HG03571 (cell line): ENCODE measurements at regions not wholly inside any gene's neighbourhood (a gene's known extent, or its start where the extent isn't known, plus 50 kb on each side); places are given as distances from the start of the nearest gene placed in this dataset.
A peak's percentile ranks its signal among the peaks of the same experiment; 100 is the strongest.

ENCODE experiments used
- ATAC-seq: cut with Tn5 transposase; IDR thresholded peaks from one replicate; pipeline ENCODE4 v1.9.1; 2021; ENCODE audit not compliant: unreplicated experiment

DNA sequence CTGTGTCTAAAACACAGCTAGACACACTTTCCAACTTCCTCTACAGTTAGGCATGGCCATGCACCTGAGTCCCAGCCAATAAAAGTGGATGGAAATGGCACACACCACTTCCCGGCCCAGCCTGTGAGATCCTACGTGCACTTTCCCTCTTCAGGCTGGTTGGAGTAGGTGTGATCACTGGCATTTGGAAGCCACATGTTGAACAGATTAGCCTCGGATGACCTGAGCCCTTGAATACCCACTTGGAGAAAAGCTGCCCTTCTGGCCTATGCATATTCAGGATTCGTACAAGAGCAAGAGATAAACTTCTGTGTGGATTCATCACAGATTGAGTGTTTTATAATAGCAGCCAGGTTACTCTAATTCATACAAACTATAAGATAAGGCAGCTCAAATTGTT, 359.0 kb upstream of the SLC30A5 start:
- no peak for ATAC-seq

GRCh38 chr5:68738236-68738635, 355.6 kb upstream of the SLC30A5 start:
- no peak for ATAC-seq

- ATAC-seq: no peak
Measured at GRCh38 chr5:68738841-68739240, 355.0 kb upstream of the SLC30A5 start.

- ATAC-seq: peak; percentile 76
Measured at GRCh38 chr5:68739752-68740151, 354.1 kb upstream of the SLC30A5 start.

GRCh38 chr5:68740226-68740910, 353.4 kb upstream of the SLC30A5 start:
- peak; percentile 62 for ATAC-seq

- ATAC-seq: no peak
Measured at GRCh38 chr5:68744206-68744605, 349.6 kb upstream of the SLC30A5 start.

DNA sequence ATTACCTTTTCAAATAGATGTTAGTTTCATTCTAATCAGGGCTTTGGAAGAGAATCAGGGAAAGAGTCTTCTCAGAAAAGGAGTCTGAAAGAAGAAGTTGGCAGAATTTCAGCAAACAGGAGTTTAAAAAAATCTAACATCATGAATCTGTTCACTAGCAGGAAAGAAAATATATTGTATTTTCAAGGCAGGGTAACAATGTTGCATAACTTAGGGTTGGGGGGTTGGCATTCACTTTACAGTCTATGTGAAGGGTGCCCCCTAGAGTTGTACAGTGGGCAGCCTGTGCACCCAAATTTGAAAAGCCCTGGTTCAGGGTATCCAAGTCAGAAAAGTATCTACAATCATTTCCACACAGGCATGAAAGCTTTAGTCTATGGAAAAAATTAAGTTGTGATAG, 348.4 kb upstream of the SLC30A5 start:
- ATAC-seq: no peak

- no peak for ATAC-seq
Measured at GRCh38 chr5:68746220-68746619, 347.6 kb upstream of the SLC30A5 start.

DNA sequence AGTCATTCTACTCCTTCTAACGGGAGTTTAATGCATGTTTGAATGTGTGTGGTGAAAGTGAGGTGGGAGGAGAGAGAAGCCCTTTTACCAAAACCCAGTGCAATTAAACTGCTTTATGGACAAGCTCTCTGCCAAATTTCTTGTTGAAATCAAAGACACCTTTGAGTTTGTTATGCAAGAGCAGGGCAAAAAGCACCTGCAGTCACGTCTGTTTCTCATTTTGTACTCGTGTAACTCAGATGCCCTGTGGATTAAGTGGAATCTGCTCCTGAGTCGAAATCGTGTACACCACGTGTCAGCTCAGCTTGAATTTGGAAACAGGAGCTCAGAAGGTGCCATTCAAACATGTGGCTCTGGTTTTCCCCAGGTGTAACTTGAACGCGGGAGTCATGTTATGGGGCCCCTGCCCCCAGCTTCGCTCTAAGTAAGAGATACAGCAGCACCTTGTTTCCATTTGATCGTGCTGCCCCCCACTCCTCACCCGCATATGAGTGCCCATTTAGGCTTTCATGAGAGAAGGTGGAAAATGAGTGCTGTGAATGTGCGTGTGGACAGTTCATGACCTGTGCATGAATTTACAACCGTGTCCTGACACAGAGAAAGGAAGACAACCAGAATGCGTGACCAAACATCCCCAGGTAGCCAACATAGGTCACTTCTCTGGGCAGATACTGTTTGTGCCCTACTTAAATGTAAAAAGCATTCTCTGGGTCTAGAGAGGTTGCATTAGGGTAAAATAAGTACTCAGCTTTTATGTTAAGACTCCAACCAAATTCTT, 347.0 kb upstream of the SLC30A5 start:
- ATAC-seq: no peak

DNA sequence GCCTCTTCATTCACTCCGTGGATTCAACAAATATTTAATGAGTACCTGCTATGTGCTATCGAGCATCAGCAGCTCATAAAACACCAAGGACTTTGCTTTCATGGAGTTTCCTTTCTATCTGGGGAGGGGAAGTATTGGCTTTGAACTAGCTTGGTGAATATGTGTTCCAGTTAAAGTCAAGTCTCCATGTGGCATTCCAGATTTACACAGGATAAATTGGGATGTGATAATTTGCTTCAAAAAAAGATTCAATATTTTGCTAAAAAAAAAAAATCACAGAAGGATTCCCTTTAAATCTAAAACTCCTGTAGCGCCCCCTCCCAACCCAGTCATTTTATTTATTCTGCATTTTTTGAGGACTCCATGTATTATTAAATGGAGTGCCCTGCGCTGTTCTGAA, 346.3 kb upstream of the SLC30A5 start:
- no peak for ATAC-seq

DNA sequence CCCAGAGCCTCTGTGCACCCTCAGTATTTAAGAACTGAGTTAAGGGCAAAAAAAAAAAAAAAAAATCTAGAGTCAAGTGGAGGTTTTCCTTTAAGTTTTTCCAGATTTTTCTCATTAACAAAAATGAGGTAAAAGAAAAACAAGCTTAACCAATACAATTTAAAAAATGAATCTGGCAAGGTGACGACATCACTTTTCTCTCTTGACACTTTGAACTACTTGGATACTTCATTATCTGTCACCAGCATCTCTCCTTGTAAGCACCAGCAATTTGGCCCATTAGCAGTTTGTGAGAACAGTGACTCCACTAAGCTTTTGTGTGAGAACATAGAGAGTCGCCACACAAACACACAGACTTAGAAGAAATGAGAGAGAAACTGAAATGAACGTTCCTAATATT, 345.7 kb upstream of the SLC30A5 start:
- no peak for ATAC-seq

DNA sequence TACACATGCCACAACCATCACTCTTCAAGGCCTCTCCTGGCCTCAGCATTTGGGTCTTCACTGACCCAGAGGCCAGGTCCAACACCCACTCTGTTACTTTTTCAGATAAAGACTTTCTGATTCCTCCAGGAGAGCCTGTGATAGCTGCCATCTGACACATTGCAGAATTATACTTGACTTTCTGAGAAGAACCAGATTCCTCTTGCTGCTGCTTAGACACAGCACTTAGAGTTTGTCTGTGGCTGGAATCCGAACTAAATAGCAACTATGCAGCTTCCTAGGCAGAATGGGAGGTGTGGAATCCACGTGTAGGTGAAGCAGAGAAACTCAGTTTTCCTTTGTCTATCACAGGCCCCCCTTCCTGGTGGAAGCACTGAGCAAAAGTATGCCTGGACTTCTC, 344.7 kb upstream of the SLC30A5 start:
- no peak for ATAC-seq

- ATAC-seq: no peak
Measured at GRCh38 chr5:68749631-68750030, 344.2 kb upstream of the SLC30A5 start.

DNA sequence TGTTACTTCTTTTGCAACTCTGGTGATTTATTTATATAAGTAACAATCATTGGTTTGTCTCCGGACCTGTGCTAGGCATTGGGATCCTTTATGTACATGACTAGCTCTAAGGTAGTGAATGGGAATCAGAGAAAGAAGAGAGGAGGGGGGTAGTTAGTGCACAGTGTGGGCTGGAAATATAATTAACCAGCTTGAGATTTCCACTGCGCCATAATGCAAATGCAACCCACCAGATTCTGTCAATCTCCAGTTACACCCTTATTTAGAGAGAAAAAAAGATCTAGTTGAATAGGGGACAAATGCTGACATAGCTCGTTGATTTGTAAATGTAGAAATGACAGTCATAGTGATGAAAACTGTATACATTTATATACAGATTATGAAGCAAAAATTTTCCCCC, 342.2 kb upstream of the SLC30A5 start:
- no peak for ATAC-seq

DNA sequence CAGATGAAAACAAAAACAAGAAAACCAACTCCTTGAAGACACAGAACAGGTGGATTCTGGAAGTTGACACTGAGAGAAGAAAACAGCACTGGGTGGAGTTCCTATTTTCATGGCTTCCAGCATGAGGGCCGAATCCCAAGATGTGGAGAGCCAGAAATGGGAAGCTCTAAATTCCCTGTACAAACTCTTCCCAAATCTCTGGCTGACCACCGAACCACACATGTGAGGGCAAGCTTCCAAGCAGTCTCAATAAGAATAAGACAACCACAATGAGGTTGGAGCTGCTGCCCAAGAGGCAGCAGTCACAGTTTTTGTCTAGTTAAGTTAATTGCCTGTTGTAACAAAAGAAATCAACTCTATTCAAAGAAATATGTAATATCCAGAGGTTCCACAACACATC, 339.3 kb upstream of the SLC30A5 start:
- no peak for ATAC-seq

- ATAC-seq: no peak
Measured at GRCh38 chr5:68755293-68755692, 338.5 kb upstream of the SLC30A5 start.

- no peak for ATAC-seq
Measured at GRCh38 chr5:68757006-68757405, 336.8 kb upstream of the SLC30A5 start.

DNA sequence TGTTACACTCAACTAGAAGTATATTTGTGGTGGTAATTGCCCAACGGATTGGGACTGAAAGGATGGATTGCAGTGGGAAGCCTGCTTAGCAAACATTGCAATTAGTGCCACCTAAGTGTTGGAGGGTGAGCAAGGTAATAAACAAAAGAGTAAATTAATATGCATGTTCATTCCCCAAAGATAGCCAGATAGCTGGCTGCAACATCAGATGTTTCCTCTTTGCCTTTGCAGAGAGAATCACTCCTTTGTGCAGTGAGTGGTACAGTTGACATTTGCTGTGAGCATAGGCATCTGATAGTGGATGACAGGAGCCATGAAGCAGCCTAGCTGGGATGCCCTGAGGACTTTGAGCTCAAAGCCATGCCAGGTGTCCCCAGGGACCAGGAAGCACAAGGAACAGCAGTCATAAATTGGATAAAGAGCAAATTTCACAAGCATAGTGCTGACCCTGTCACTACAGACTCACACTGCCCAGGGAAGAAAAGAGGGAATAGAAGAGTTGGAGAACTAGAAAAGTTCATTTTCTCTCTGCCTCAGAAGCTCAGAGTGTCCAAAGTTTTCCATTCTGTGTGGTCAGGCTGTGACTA, 336.1 kb upstream of the SLC30A5 start:
- ATAC-seq: no peak

DNA sequence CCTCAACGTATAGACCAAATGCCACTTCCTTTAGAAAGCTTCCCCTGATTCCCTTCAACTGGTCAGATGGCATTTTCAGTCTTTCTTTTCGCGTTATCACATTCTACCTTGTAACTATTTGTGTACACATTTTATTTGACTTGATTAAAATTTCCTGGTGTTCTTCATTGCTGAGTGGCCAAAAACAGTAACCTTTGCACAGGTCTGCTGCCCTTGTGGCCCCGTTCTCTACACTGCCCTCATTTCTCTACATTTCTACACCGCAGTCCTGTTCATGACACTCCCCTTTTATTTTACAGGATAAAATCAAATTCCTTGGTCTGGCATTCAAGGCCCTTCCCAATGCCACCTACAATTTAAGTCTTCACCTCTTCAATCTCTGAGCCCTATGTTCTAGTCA, 334.2 kb upstream of the SLC30A5 start:
- ATAC-seq: no peak

DNA sequence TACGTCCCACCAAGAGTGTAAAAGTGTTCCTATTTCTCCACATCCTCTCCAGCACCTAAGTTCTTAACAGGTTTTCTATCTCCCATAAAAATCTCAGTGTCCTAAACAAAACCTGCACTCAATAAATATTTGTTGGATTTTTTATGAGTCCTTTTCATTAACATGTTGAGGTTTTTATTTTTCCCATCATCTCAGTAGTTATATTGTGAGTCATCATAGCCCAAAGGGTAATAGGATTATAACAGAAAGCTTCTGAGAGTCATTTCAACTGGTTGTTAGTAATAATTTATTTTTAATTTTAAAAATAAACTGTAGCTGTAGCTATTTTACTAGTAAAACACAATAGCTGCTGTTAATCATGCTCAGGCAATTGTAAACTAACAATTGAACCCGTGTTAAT, 331.6 kb upstream of the SLC30A5 start:
- no peak for ATAC-seq

- no peak for ATAC-seq
Measured at GRCh38 chr5:68766952-68767464, 326.8 kb upstream of the SLC30A5 start.

- no peak for ATAC-seq
Measured at GRCh38 chr5:68770551-68770950, 323.3 kb upstream of the SLC30A5 start.
